HFFc6 (cell line): ENCODE measurements at regions not wholly inside any gene's neighbourhood (a gene's known extent, or its start where the extent isn't known, plus 50 kb on each side); places are given as distances from the start of the nearest gene placed in this dataset.

Source experiments
- DNase-seq: peaks from one replicate; pipeline ENCODE4 v3.0.0-alpha.2; 2018
- H3K27ac Mint-ChIP-seq: 2 replicates; pipeline ENCODE4 v1.8.0; 2020; ENCODE audit warnings: mild to moderate bottlenecking, mixed read lengths
- H3K27me3 Mint-ChIP-seq: 2 replicates; pipeline ENCODE4 v1.8.0; 2021; ENCODE audit warnings: mild to moderate bottlenecking, moderate library complexity, mixed read lengths; ENCODE audit not compliant: insufficient read depth
- H3K36me3 Mint-ChIP-seq: 2 replicates; pipeline ENCODE4 v1.8.0; 2021; ENCODE audit warnings: low read depth, mixed read lengths
- H3K4me1 Mint-ChIP-seq: 2 replicates; pipeline ENCODE4 v1.8.0; 2020; ENCODE audit warnings: low read depth, mixed read lengths
- H3K4me3 Mint-ChIP-seq: 2 replicates; pipeline ENCODE4 v1.8.0; 2020; ENCODE audit warnings: mild to moderate bottlenecking, moderate library complexity, mixed read lengths
- H3K9me3 Mint-ChIP-seq: 2 replicates; pipeline ENCODE4 v1.8.0; 2020; ENCODE audit warnings: mild to moderate bottlenecking, mixed read lengths
- CTCF ChIP-seq: fragments of 200-600 bp; sonication (generic); IDR thresholded peaks from 2 replicates; pipeline ENCODE4 v1.5.0; 2021; ENCODE audit warnings: antibody characterized with exemption, mild to moderate bottlenecking

GRCh38 chr4:180674619-180675358 is 1568.4 kb upstream of the TENM3 start:
- TF ChIP-seq CTCF = no peak
- no peaks in the 10 kb centered on the region for H3K4me1 Mint-ChIP-seq
- no peaks in the 10 kb centered on the region for H3K36me3 Mint-ChIP-seq
- H3K9me3 Mint-ChIP-seq = no peaks in the 10 kb centered on the region; the same call in 1 of the 2 replicates
- H3K27me3 Mint-ChIP-seq = no peaks in the 10 kb centered on the region; the same call in 1 of the 2 replicates
- DNase-seq = no peak
- H3K4me3 Mint-ChIP-seq = no peak overlapping the region
- H3K27ac Mint-ChIP-seq = no peak overlapping the region

GRCh38 chr4:180675359-180675650 is 1567.9 kb upstream of the TENM3 start:
- no peaks in the 10 kb centered on the region for H3K36me3 Mint-ChIP-seq
- no peaks in the 10 kb centered on the region; the same call in 1 of the 2 replicates for H3K27me3 Mint-ChIP-seq
- no peaks in the 10 kb centered on the region; the same call in 1 of the 2 replicates for H3K9me3 Mint-ChIP-seq
- no peak for DNase-seq
- H3K4me1 Mint-ChIP-seq = no peaks in the 10 kb centered on the region
- no peak overlapping the region for H3K4me3 Mint-ChIP-seq
- TF ChIP-seq CTCF = no peak
- H3K27ac Mint-ChIP-seq = no peak overlapping the region

GRCh38 chr4:180680305-180680704 is 1562.9 kb upstream of the TENM3 start:
- Mint-ChIP-seq H3K27ac (no peak overlapping the region), H3K27me3 (no peaks in the 10 kb centered on the region)

GRCh38 chr4:180682776-180683175 is 1560.4 kb upstream of the TENM3 start:
- Mint-ChIP-seq H3K4me1 (no peaks in the 10 kb centered on the region), H3K9me3 (peaks cover 6% of the 10 kb centered on the region), H3K36me3 (no peaks in the 10 kb centered on the region), H3K4me3 (no peak overlapping the region), H3K27ac (no peak overlapping the region), H3K27me3 (no peaks in the 10 kb centered on the region)
- TF ChIP-seq CTCF = no peak
- no peak for DNase-seq

More at GRCh38 chr4:180680305-180680704, 1562.9 kb upstream of the TENM3 start:
- no peak for DNase-seq
- H3K4me1 Mint-ChIP-seq = no peaks in the 10 kb centered on the region
- no peak for TF ChIP-seq CTCF
- no peaks in the 10 kb centered on the region; the same call in none of the 2 replicates for H3K9me3 Mint-ChIP-seq
- H3K4me3 Mint-ChIP-seq = no peak overlapping the region
- H3K36me3 Mint-ChIP-seq = no peaks in the 10 kb centered on the region

GRCh38 chr4:180683186-180683585 is 1560.0 kb upstream of the TENM3 start:
- no peak overlapping the region for H3K27ac Mint-ChIP-seq
- H3K36me3 Mint-ChIP-seq = no peaks in the 10 kb centered on the region
- no peak for DNase-seq
- H3K4me3 Mint-ChIP-seq = no peak overlapping the region
- TF ChIP-seq CTCF = no peak
- H3K27me3 Mint-ChIP-seq = no peaks in the 10 kb centered on the region
- H3K4me1 Mint-ChIP-seq = no peaks in the 10 kb centered on the region
- peaks cover 9% of the 10 kb centered on the region for H3K9me3 Mint-ChIP-seq
